Mucosa of descending colon (tissue), 3 donors: ENCODE measurements at regions not wholly inside any gene's neighbourhood (a gene's known extent, or its start where the extent isn't known, plus 50 kb on each side); places are given as distances from the start of the nearest gene placed in this dataset.

Source experiments
- ATAC-seq: fragments of 200-7000 bp; cut with Tn5 transposase; one replicate; pipeline ENCODE4 v1.9.1; 2020; ENCODE audit warnings: mild to moderate bottlenecking, moderate library complexity
- DNase-seq, 3 donors: peaks; one replicate each; pipeline ENCODE4 v3.0.0-alpha.2; 2020
- H3K36me3 ChIP-seq: fragments of 200-600 bp; one replicate; pipeline ENCODE4 v1.8.0; 2021; ENCODE audit warnings: low read depth, mild to moderate bottlenecking
- H3K4me1 ChIP-seq: fragments of 200-600 bp; one replicate; pipeline ENCODE4 v1.8.0; 2021; ENCODE audit warnings: low read depth, mild to moderate bottlenecking
- H3K4me3 ChIP-seq: fragments of 200-600 bp; one replicate; pipeline ENCODE4 v1.8.0; 2021; ENCODE audit warnings: mild to moderate bottlenecking
- H3K9me3 ChIP-seq: fragments of 200-600 bp; one replicate; pipeline ENCODE4 v1.8.0; 2021; ENCODE audit warnings: mild to moderate bottlenecking
- intact Hi-C, 2 donors: fragments of 100-400 bp; cut with DNase I in 1 of 2; cut with micrococcal nuclease in 1 of 2; formaldehyde crosslinking; loops; one replicate each; pipeline versions ENCODE4 v1.11.0 to v1.11.1; 2022; cut with DNase I, micrococcal nuclease
- TF ChIP-seq, protein P1 (sequence below): fragments of 200-600 bp; IDR thresholded peaks from one replicate; pipeline ENCODE4 v1.8.0; 2022; ENCODE audit warnings: antibody characterized with exemption, mild to moderate bottlenecking
- donor health status: DM: no; HTN: no; CAD: no; lungs with moderate emphysema.
- donor health status: DM: no; HTN: no; CAD: no.
- donor health status: DM: no; HTN: yes; CAD: no.

DNA sequence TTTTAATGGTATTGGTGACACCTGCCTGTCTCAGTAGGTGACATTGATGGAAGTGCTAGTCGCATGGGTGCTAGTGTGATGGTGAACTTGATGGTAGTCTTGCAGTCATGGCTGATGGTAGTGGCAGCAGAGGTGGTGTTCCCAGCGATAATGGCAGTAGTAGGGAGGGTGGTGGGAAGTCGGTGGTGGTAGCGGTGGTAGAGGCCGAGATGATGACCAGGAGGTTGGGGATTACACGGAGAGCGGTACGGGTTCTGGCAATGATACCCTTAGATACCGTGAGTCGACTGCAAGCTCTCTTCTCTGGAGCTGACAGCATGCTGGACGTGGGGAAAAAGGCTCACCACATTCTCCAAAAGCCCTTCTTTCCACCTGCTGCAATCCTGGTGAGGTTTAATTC is 99.4 kb upstream of the SLC2A1 start:
- TF ChIP-seq, protein P1, sequence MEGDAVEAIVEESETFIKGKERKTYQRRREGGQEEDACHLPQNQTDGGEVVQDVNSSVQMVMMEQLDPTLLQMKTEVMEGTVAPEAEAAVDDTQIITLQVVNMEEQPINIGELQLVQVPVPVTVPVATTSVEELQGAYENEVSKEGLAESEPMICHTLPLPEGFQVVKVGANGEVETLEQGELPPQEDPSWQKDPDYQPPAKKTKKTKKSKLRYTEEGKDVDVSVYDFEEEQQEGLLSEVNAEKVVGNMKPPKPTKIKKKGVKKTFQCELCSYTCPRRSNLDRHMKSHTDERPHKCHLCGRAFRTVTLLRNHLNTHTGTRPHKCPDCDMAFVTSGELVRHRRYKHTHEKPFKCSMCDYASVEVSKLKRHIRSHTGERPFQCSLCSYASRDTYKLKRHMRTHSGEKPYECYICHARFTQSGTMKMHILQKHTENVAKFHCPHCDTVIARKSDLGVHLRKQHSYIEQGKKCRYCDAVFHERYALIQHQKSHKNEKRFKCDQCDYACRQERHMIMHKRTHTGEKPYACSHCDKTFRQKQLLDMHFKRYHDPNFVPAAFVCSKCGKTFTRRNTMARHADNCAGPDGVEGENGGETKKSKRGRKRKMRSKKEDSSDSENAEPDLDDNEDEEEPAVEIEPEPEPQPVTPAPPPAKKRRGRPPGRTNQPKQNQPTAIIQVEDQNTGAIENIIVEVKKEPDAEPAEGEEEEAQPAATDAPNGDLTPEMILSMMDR, result no peak
- DNase-seq, result no peak
- Histone ChIP-seq H3K9me3 (no peaks in the 10 kb centered on the region), H3K4me1 (no peaks in the 10 kb centered on the region), H3K4me3 (no peak overlapping the region), H3K36me3 (no peaks in the 10 kb centered on the region)
- intact Hi-C loops, result no loop called here
- ATAC-seq, result no peak

DNA sequence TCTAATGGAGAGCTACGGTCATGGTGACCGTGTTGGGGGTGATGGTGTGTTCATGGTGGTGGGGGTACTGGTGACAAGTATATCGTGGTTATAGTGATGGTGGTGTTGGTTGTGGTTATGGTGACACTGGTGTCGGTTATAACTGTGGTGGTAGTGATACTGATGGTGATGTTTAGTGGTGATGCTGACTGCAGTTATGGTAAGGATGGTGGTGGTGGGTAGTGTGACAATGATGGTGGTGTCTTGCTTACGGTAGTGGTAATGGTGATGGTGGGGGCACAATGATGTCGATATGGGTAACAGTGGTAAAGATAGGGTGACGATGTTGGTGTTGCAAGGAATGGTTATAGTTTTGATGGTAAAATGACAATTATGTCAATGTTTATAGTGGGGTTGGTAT is 98.9 kb upstream of the SLC2A1 start:
- no peaks in the 10 kb centered on the region for H3K36me3 ChIP-seq
- no peak overlapping the region for H3K4me3 ChIP-seq
- DNase-seq (no peak), ATAC-seq (no peak)
- no peaks in the 10 kb centered on the region for H3K4me1 ChIP-seq
- no peaks in the 10 kb centered on the region for H3K9me3 ChIP-seq
- intact Hi-C loops, result no loop called here
- TF ChIP-seq, protein P1, result no peak

DNA sequence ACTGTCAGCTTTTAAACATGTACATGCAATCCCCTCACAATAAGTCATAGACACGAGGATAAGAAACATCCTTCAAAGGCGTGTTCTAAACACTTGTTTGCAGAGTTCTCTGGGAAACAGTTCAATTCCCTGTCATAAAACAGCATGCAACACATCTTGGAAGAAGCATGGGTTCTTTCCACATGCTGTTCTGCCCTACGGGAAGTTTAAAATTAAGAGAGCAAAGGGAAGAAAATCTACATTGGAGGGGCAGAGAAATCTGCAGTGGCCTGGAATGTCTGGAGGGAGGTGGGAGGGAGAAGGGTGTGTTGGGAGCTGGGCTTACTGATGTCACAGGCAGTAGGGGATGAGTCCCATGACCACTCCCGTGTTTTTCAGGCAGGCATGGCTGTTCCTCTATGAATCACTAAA is 98.3 kb upstream of the SLC2A1 start:
- H3K4me3 ChIP-seq, result no peak overlapping the region
- H3K4me1 ChIP-seq, result no peaks in the 10 kb centered on the region
- TF ChIP-seq, protein P1, result no peak
- DNase-seq (no peak), ATAC-seq (peak; percentile 20)
- H3K9me3 ChIP-seq, result no peaks in the 10 kb centered on the region
- intact Hi-C loops, result no loop called here
- H3K36me3 ChIP-seq, result no peaks in the 10 kb centered on the region

DNA sequence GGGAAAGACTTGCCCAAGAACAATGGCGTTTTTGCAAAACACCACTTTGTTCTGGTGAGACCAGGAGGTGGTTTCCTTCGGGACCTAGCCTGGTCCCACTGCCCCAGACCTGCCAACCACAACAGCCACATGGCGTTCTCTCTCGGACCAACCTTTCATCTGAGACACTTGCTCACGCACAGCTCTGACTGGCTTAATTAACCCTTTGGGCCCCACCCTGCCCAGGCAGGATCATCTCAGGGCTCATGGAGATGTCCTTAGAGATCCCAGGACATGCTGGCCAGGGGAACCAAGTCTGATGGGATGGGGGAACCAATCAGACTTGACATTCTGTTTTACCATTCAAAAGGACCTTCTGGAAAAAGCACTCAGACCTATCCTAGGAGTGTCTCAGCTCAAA is 97.8 kb upstream of the SLC2A1 start:
- no peaks in the 10 kb centered on the region for H3K9me3 ChIP-seq
- TF ChIP-seq, protein P1, result no peak
- H3K4me1 ChIP-seq, result no peaks in the 10 kb centered on the region
- no peaks in the 10 kb centered on the region for H3K36me3 ChIP-seq
- intact Hi-C loops, result no loop called here
- DNase-seq (no peak), ATAC-seq (no peak)
- H3K4me3 ChIP-seq, result no peak overlapping the region

DNA sequence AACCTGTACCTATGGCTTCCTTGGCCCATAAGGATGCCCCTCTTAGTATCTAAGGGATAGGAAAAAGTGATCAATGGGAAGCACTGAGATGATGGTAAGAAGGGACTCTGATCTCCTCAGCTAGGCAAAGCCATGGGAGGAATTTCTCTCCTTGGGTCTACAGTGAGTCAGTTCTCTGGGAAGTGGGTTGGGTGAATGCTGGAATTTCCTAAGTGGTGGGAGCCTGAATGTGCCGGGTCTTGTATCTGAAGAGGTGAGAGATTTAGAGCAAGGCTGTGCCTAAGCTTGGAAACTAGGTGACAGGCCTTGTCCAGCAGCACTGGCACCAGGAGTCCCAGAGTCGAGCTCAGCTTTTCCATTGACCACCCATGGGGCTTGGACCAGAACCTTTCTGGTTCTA is 96.3 kb upstream of the SLC2A1 start:
- no peak for DNase-seq
- intact Hi-C loops, result no loop called here
- TF ChIP-seq, protein P1, result no peak
- Histone ChIP-seq H3K4me1 (no peaks in the 10 kb centered on the region), H3K4me3 (no peak overlapping the region), H3K9me3 (no peaks in the 10 kb centered on the region), H3K36me3 (no peaks in the 10 kb centered on the region)
- no peak for ATAC-seq

DNA sequence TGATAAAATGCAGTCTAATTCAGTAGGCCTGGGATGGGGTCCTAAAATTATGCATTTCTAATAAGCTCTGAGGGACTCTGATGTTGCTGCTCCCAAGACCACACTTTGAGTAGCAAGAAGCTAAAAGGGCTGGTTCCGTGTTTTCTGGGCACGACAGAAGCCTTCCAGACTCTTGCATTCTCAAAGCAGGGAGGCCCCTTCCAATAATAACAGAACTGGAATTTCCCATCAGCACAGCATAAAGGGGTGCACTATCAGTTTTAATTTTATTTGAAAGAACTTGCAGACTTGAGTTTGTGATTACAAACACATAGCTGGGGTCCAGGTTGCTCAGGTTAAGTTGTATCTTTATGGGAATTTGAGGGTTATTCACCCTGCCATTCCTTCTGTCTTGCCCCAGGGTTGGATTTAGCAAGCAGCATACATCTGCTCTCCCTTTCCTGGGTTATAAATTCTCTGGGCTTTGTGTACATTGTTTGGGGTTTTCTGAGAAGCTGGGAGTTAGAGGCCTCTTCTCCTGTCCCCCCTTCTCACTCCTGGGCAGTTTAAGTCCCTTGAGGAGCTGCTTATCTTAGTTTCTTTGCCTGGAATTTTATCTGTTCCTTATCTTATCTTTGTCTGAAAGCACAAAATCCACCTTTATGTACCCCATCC is 94.2 kb upstream of the SLC2A1 start:
- Histone ChIP-seq H3K9me3 (no peaks in the 10 kb centered on the region), H3K4me3 (no peak overlapping the region), H3K4me1 (no peaks in the 10 kb centered on the region), H3K36me3 (no peaks in the 10 kb centered on the region)
- TF ChIP-seq, protein P1, result no peak
- DNase-seq (no peak), ATAC-seq (no peak)
- intact Hi-C loops, result no loop called here
